ENCODE measurements at regions not wholly inside any gene's neighbourhood (a gene's known extent, or its start where the extent isn't known, plus 50 kb on each side); places are given as distances from the start of the nearest gene placed in this dataset.

DNA sequence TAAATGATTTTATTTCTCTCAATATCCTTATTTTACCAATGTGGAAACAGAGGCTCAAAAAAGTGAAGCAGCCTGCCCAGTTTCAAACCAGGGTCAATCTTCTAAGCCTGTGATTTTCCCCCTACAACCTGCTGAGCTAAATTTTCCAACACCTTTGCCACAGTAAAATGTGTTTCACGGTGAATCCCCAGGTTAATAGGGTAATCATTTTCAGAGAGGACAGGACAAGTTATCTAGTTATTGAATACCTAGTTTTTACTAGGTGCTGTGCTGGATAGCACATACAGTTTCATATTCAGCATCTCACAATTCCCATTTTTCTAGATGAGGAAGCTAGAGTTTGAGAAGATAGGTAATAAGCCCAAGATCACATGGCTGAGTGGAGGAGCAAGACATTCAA lies 236.6 kb downstream of the PTH2R start:
- no peaks in the 10 kb centered on the region for H3K4me1 ChIP-seq (ENCODE audit: control insufficient read depth, low read length)
- no peaks in the 10 kb centered on the region for H4K20me1 ChIP-seq (ENCODE audit: control insufficient read depth, insufficient read depth, low read depth, low read length)
- no peak overlapping the region for H3K4me2 ChIP-seq (ENCODE audit: low read length)
- H3K27me3 ChIP-seq (ENCODE audit: control insufficient read depth, low read length) = no peaks in the 10 kb centered on the region
- H3K27ac ChIP-seq (ENCODE audit: low read depth, low read length) = no peak overlapping the region
- H3K9me3 ChIP-seq (ENCODE audit: control insufficient read depth, insufficient read depth, low read length) = no peaks in the 10 kb centered on the region
- no peaks in the 10 kb centered on the region for H3K9me2 ChIP-seq (replicated peaks; ENCODE audit: control insufficient read depth, low read length)
- no peaks in the 10 kb centered on the region for H3K79me2 ChIP-seq (ENCODE audit: control insufficient read depth, low read length)
- H3F3A ChIP-seq (ENCODE audit: control insufficient read depth, insufficient read depth) = no peaks in the 10 kb centered on the region
- no peaks in the 10 kb centered on the region for H3K36me3 ChIP-seq (ENCODE audit: control insufficient read depth, low read length)
- H3K4me3 ChIP-seq (ENCODE audit: low read length) = no peak overlapping the region
- no peak for TF ChIP-seq EZH2phosphoT487 (IDR thresholded peaks at IDR 0.05; ENCODE audit: borderline replicate concordance, low read length)
- TF ChIP-seq, protein P1, sequence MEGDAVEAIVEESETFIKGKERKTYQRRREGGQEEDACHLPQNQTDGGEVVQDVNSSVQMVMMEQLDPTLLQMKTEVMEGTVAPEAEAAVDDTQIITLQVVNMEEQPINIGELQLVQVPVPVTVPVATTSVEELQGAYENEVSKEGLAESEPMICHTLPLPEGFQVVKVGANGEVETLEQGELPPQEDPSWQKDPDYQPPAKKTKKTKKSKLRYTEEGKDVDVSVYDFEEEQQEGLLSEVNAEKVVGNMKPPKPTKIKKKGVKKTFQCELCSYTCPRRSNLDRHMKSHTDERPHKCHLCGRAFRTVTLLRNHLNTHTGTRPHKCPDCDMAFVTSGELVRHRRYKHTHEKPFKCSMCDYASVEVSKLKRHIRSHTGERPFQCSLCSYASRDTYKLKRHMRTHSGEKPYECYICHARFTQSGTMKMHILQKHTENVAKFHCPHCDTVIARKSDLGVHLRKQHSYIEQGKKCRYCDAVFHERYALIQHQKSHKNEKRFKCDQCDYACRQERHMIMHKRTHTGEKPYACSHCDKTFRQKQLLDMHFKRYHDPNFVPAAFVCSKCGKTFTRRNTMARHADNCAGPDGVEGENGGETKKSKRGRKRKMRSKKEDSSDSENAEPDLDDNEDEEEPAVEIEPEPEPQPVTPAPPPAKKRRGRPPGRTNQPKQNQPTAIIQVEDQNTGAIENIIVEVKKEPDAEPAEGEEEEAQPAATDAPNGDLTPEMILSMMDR (IDR thresholded peaks at IDR 0.05; ENCODE audit: low read depth, low read length, poor library complexity, severe bottlenecking) = no peak

DNA sequence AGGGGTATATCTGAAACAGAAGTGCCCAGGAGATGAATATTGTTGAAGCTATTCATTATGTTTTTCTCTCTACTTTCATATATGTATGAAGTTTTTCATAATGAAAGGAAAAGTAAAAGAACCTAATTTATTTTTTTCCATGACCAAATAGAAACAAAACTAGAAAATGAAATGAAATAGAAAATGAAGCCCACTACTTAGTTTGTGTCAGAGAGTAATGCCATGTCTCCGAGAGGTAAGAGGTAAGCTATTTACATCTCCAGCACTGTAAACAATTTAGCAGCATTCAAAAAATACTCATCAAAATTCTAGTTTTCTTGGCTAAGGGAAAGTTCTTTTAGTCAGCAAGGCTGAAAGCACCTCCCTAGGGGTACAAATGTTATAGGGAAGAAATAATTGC lies 238.6 kb downstream of the PTH2R start:
- Histone ChIP-seq H3K79me2 (ENCODE audit: control insufficient read depth, low read length) (no peaks in the 10 kb centered on the region), H3K9me3 (ENCODE audit: control insufficient read depth, insufficient read depth, low read length) (no peaks in the 10 kb centered on the region), H3K27me3 (ENCODE audit: control insufficient read depth, low read length) (no peaks in the 10 kb centered on the region), H3K4me3 (ENCODE audit: low read length) (no peak overlapping the region), H3K27ac (ENCODE audit: low read depth, low read length) (no peak overlapping the region), H4K20me1 (ENCODE audit: control insufficient read depth, insufficient read depth, low read depth, low read length) (no peaks in the 10 kb centered on the region), H3K4me2 (ENCODE audit: low read length) (no peak overlapping the region), H3K36me3 (ENCODE audit: control insufficient read depth, low read length) (no peaks in the 10 kb centered on the region), H3K9me2 (replicated peaks; ENCODE audit: control insufficient read depth, low read length) (no peaks in the 10 kb centered on the region), H3K4me1 (ENCODE audit: control insufficient read depth, low read length) (no peaks in the 10 kb centered on the region), H3F3A (ENCODE audit: control insufficient read depth, insufficient read depth) (no peaks in the 10 kb centered on the region)
- TF ChIP-seq, protein P1 (IDR thresholded peaks at IDR 0.05; ENCODE audit: low read depth, low read length, poor library complexity, severe bottlenecking) = no peak
- no peak for TF ChIP-seq EZH2phosphoT487 (IDR thresholded peaks at IDR 0.05; ENCODE audit: borderline replicate concordance, low read length)

DNA sequence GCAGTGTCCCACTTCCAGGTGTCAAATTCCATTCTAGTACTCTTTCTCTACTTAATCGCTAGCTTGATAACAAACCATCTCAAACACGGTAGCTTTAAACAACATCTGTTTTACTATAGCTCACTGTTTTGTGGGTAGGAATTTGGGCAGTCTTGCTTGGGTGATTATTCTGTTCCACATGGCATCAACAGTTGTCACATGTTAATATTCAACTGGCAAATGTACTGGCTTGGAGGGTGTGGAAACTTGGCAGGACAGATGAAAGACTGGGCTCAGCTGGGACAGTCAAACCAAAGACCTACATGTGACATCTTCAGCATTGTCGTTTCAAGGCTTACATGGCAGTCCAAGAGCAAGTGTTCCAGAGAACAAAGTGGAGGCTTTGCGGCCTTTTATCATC lies 241.8 kb downstream of the PTH2R start:
- Histone ChIP-seq H3K27ac (ENCODE audit: low read depth, low read length) (no peak overlapping the region), H3K36me3 (ENCODE audit: control insufficient read depth, low read length) (no peaks in the 10 kb centered on the region), H4K20me1 (ENCODE audit: control insufficient read depth, insufficient read depth, low read depth, low read length) (no peaks in the 10 kb centered on the region), H3K9me2 (replicated peaks; ENCODE audit: control insufficient read depth, low read length) (no peaks in the 10 kb centered on the region), H3K4me2 (ENCODE audit: low read length) (no peak overlapping the region), H3K9me3 (ENCODE audit: control insufficient read depth, insufficient read depth, low read length) (no peaks in the 10 kb centered on the region), H3K4me1 (ENCODE audit: control insufficient read depth, low read length) (no peaks in the 10 kb centered on the region), H3K79me2 (ENCODE audit: control insufficient read depth, low read length) (no peaks in the 10 kb centered on the region), H3F3A (ENCODE audit: control insufficient read depth, insufficient read depth) (no peaks in the 10 kb centered on the region), H3K27me3 (ENCODE audit: control insufficient read depth, low read length) (no peaks in the 10 kb centered on the region), H3K4me3 (ENCODE audit: low read length) (no peak overlapping the region)
- TF ChIP-seq, protein P1 (IDR thresholded peaks at IDR 0.05; ENCODE audit: low read depth, low read length, poor library complexity, severe bottlenecking) = no peak
- no peak for TF ChIP-seq EZH2phosphoT487 (IDR thresholded peaks at IDR 0.05; ENCODE audit: borderline replicate concordance, low read length)

DNA sequence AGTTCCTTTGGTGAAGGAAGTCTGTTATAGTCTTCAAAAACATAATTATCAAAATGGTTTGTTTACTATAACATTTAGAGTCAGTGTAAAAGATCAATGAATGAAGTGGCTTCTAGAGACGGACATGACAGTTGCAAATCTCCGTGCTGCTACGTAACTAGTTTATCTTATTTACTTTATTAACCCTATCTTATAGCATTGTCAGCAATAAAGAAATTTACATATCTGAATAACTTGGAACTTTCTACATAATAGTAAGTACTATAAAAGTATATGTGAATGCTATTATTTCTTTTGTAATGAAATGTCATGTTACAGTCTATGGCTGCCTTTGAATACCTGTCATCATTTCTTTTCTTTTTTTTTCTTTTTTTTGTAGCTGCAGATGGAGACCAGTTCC lies 246.8 kb downstream of the PTH2R start:
- H4K20me1 ChIP-seq (ENCODE audit: control insufficient read depth, insufficient read depth, low read depth, low read length) = no peaks in the 10 kb centered on the region
- no peak for TF ChIP-seq EZH2phosphoT487 (IDR thresholded peaks at IDR 0.05; ENCODE audit: borderline replicate concordance, low read length)
- TF ChIP-seq, protein P1 (IDR thresholded peaks at IDR 0.05; ENCODE audit: low read depth, low read length, poor library complexity, severe bottlenecking) = no peak

More for the DNA sequence above, 246.8 kb downstream of the PTH2R start:
- Histone ChIP-seq H3K27me3 (ENCODE audit: control insufficient read depth, low read length) (no peaks in the 10 kb centered on the region), H3K27ac (ENCODE audit: low read depth, low read length) (no peak overlapping the region), H3K4me1 (ENCODE audit: control insufficient read depth, low read length) (no peaks in the 10 kb centered on the region), H3K36me3 (ENCODE audit: control insufficient read depth, low read length) (no peaks in the 10 kb centered on the region), H3K79me2 (ENCODE audit: control insufficient read depth, low read length) (no peaks in the 10 kb centered on the region), H3K9me2 (replicated peaks; ENCODE audit: control insufficient read depth, low read length) (no peaks in the 10 kb centered on the region), H3K4me2 (ENCODE audit: low read length) (no peak overlapping the region), H3F3A (ENCODE audit: control insufficient read depth, insufficient read depth) (no peaks in the 10 kb centered on the region), H3K4me3 (ENCODE audit: low read length) (no peak overlapping the region), H3K9me3 (ENCODE audit: control insufficient read depth, insufficient read depth, low read length) (no peaks in the 10 kb centered on the region)
